Brain microvascular endothelial cell (primary cell): ENCODE measurements at regions not wholly inside any gene's neighbourhood (a gene's known extent, or its start where the extent isn't known, plus 50 kb on each side); places are given as distances from the start of the nearest gene placed in this dataset.
A peak's percentile ranks its signal among the peaks of the same experiment; 100 is the strongest.

ENCODE experiments used
- DNase-seq: peaks from one replicate; pipeline ENCODE4 v3.0.0-alpha.2; 2020
- H3K27ac ChIP-seq: fragments of 250-450 bp; sonication (Bioruptor Pico); 2 replicates; pipeline ENCODE4 v1.5.1; 2020; ENCODE audit warnings: mild to moderate bottlenecking, moderate library complexity
- H3K27me3 ChIP-seq: fragments of 250-450 bp; sonication (Bioruptor Pico); replicated peaks from 2 replicates; pipeline ENCODE4 v1.5.1; 2020; ENCODE audit warnings: mild to moderate bottlenecking
- H3K36me3 ChIP-seq: fragments of 250-450 bp; sonication (Bioruptor Pico); replicated peaks from 2 replicates; pipeline ENCODE4 v1.5.1; 2020; ENCODE audit warnings: mild to moderate bottlenecking
- H3K4me3 ChIP-seq: 2 replicates; pipeline ENCODE4 v1.5.1; 2011; ENCODE audit warnings: low read depth, mild to moderate bottlenecking, control low read depth, low read length, moderate library complexity
- CTCF ChIP-seq: IDR thresholded peaks from 2 replicates; pipeline ENCODE4 v1.5.1; 2011; ENCODE audit warnings: low read depth, mild to moderate bottlenecking, moderate library complexity, low read length, control low read depth, inconsistent platforms; ENCODE audit errors: missing control alignments
- in situ Hi-C: cut with HindIII; loops from 2 replicates; pipeline ENCODE4 v1.10.0; 2017; ENCODE audit warnings: low sequenced_read_pairs, low pct_ligation_motif_present

- no peak overlapping the region for H3K4me3 ChIP-seq
- H3K36me3 ChIP-seq, result no peaks in the 10 kb centered on the region
- TF ChIP-seq CTCF, result no peak
- in situ Hi-C loops, result no loop called here
- H3K27ac ChIP-seq, result no peak overlapping the region
- H3K27me3 ChIP-seq, result no peaks in the 10 kb centered on the region
- DNase-seq, result no peak
These were observed 1750.4 kb downstream of the PCDH9 start for GRCh38 chr13:65479692-65480091.

- Histone ChIP-seq H3K27me3 (no peaks in the 10 kb centered on the region), H3K36me3 (no peaks in the 10 kb centered on the region), H3K27ac (no peak overlapping the region), H3K4me3 (no peak overlapping the region)
- no peak for TF ChIP-seq CTCF
- in situ Hi-C loops, result no loop called here
- DNase-seq, result no peak
These were observed 1756.9 kb downstream of the PCDH9 start for GRCh38 chr13:65473196-65473595.

- TF ChIP-seq CTCF, result no peak
- in situ Hi-C loops, result no loop called here
- no peaks in the 10 kb centered on the region for H3K27me3 ChIP-seq
These were observed 1757.8 kb downstream of the PCDH9 start for GRCh38 chr13:65472336-65472735.

GRCh38 chr13:65470781-65471180 lies 1759.4 kb downstream of the PCDH9 start:
- Histone ChIP-seq H3K4me3 (no peak overlapping the region), H3K27me3 (no peaks in the 10 kb centered on the region), H3K27ac (no peak overlapping the region), H3K36me3 (no peaks in the 10 kb centered on the region)
- in situ Hi-C loops, result no loop called here
- no peak for TF ChIP-seq CTCF
- no peak for DNase-seq

More at GRCh38 chr13:65472336-65472735, 1757.8 kb downstream of the PCDH9 start:
- H3K36me3 ChIP-seq, result no peaks in the 10 kb centered on the region
- no peak for DNase-seq
- H3K27ac ChIP-seq, result no peak overlapping the region
- no peak overlapping the region for H3K4me3 ChIP-seq

GRCh38 chr13:65468628-65469027 lies 1761.5 kb downstream of the PCDH9 start:
- H3K4me3 ChIP-seq, result no peak overlapping the region
- no peaks in the 10 kb centered on the region for H3K27me3 ChIP-seq
- TF ChIP-seq CTCF, result no peak
- in situ Hi-C loops, result no loop called here
- peak; percentile 43 for DNase-seq
- peak overlapping the region; percentile 62 for H3K27ac ChIP-seq
- no peaks in the 10 kb centered on the region for H3K36me3 ChIP-seq

- Histone ChIP-seq H3K4me3 (no peak overlapping the region), H3K27me3 (no peaks in the 10 kb centered on the region), H3K27ac (no peak overlapping the region), H3K36me3 (no peaks in the 10 kb centered on the region)
- DNase-seq, result peak; percentile 45
- in situ Hi-C loops, result no loop called here
- no peak for TF ChIP-seq CTCF
These were observed 1768.5 kb downstream of the PCDH9 start for GRCh38 chr13:65461590-65461989.
